ENCODE measurements at regions not wholly inside any gene's neighbourhood (a gene's known extent, or its start where the extent isn't known, plus 50 kb on each side); places are given as distances from the start of the nearest gene placed in this dataset.

DNA sequence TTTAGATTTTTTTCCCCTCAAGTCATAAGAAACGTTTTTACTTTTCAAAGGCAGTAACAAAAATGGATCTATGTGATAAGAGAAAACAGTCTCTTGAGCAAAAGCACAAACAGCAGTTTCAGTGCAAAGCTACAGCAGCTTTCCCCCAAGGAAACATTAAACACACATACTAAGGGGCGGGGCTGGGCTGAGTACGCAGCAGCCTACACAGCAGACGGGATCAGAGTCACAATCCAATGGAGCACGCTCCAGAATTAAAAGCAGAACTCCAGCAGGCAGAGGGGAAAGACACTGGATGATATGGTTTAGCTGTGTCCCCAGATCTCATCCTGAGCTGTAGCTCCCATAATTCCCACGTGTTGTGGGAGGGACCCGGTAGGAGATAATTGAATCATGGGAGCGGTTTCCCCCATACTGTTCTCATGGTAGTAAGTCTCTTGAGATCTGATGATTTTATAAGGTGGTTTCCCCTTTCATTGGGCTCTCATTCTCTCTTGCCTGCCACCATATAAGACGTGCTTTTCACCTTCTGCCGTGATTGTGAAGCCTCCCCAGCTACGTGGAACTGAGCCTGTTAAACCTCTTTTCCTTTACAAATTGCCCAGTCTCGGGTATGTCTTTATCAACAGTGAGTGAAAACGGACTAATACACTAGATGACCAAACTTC lies 116.2 kb upstream of the SLCO3A1 start:
- no peak for DNase-seq (ENCODE audit: low read depth)

DNA sequence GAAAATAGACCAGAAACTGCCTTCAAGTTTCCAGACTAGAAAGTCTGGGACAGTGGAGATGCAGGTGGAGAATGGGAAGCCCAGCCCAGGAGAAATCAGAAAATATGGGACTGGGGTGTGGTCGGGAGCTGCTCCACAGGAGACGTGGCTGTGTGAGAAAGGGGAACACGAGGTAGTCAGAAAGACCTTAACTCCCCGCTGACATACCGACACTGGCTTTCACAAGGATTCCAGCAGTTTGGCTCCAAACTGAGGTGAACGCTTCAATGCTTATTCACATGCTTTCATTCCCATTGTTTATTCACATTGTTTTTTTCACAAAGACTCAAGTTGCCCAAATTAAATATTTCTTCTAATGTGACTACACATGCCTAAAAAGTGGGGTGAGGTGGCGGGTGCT lies 111.5 kb upstream of the SLCO3A1 start:
- DNase-seq (ENCODE audit: low read depth) = no peak

DNA sequence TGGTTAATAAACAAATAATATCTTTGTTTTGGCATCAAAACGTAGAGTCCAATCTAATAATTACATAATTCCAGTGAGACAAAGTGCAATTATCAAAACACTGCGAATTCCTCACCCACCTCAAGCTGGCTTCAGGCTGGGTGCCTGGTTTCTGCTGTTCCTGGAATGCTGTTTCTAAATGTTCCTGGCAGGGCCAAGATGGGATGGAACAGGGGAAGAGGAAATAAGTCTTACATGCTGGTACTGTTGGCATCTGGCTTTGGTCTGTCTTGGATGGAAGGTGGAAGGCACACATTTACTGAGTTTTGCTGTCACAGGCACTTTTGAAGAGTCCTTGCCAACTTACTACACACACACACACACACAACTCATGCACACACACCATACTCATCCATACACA lies 101.9 kb upstream of the SLCO3A1 start:
- DNase-seq (ENCODE audit: low read depth) = no peak

DNA sequence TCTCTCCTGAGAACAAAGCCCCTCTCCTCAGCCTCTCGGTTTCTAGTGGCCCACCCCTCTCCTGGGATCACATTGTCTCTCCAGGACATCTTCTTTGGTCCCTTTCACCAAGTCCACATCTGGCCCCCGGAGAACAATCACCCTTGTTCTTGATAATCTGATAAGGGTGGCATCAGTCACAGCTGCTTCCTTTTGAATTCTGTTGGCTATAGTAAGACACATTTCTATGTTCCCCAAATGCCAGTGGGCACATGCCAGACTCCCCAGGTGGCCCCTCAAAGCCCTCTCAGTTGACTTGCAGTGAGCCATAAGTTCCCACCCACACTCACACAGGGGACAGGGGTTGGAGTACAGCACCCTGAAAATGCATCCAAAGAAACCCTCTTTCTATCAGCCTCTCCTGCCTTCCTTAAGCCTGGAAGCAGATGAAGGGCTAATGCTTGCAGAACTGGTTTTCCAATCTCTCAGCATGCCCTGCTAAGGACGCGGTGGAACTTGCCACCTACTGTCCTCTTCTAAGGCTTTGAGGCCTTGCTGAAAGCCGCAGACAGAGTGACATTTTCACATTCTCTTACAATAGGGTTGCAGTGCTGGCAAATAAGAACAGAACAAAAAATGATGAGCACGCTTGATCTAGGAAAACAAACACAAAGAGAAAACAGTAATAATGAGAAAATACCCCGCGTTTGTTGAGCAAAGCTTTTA lies 101.3 kb upstream of the SLCO3A1 start:
- DNase-seq (ENCODE audit: low read depth) = no peak

DNA sequence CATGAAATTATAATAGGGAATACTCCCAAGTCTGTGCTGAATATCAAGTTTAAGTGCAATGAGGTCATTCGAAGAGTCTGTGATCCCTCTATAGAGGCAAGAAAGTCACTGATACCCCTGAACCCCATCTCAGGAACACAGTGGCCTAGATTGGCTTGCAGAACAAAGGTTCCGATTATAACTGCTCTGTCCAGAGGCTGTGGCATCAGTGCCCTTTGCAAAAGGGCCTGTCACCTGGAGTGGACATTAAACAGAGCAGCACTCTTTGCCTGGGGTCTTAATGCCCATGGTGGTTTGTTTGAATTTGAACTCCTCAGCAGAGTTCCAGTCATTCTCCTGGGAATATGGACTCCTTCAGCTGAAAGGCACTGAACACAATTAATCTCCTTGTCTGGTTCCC lies 93.9 kb upstream of the SLCO3A1 start:
- DNase-seq (ENCODE audit: low read depth) = no peak

DNA sequence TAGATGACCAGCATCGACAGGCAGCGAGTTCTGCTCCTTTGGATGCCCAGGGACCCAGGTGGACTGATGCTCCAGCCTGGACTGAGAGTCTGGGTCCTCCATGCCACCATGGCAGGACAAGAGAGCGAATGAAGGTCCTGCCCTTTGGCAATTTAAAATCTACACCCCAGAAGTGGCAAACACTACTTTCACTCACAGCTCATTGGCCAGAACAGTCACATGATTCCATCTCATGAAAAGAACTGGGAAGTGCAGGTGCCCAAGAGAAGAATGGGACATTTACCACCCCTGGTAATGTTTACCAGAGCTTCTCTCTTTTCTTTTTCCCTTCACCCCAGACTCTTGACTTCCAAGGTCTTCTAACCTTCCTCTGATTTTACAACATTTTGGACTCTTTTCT lies 87.8 kb upstream of the SLCO3A1 start:
- DNase-seq (ENCODE audit: low read depth) = no peak

DNA sequence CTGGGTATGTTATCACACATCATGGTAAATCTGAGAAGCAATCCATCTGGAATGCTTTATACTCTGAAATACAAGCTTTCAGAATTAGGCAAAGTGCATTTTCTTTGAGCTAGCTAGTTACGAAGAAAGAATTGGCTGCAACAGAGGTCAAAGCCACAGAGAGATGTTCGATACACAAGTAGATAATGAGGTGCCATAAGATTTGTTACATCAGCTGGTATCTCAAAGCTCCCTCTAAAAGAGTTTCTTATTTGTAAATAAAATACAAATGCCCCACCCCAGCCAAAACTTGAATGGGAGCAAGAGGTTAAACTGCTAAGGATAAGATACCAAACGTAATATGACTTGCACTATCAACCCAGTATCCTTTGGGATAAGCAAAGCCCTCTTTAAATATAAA lies 84.0 kb upstream of the SLCO3A1 start:
- no peak for DNase-seq (ENCODE audit: low read depth)

DNA sequence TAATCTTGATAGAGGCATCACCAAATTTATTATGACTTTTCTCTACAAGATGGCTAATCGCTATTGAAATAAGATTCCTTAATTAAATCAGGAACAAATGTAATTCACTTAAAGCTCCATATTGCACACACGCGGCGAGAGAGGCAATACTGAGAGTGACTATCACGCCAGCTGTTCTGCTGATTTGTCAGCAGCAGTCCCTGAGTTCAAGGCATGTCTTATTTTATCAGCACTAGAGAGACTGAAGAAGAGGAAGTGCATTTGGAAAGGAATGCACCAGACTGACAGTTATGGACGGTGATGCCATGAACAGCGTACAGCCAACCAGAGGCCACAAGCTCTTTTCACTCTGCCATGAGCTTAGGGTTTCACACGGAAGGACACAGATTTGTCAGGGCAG lies 83.6 kb upstream of the SLCO3A1 start:
- DNase-seq (ENCODE audit: low read depth) = no peak

DNA sequence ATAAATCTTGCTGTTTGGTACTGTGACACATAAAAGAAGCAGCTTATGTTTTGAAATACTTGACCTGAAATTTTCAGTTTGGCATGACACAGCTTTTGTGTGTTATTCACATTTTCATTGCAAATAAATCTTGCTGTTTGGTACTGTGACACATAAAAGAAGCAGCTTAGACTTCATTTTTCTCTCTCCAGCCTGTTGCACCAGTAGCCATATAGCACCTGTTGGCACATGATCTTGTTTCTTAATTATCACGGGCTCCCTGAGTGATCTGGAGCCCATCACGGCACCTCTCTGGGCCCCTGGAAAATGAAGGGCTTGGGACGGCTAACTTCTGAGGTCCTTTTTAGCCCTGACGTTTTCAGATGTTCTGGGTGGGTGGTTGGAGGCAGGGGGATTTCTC lies 77.4 kb upstream of the SLCO3A1 start:
- no peak for DNase-seq (ENCODE audit: low read depth)

DNA sequence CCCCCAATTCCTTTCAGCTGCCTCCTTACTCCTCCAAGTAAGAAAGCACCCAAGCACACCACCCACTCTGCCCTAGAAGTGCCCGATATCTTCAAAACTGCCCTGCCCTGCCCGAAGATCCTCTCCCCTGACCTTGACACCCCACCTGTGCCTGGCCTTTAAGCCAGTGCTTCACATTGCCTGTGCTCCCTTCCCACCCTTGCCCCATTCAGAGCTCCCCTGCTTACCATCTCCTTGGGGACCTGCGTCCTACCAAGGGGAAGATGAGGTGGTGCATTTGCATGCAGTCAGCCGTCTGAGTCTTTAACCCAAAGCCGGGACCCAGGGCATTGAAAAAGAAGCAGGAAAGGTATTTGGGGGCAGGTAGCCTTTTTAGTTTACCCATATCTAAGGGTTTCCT lies 73.5 kb upstream of the SLCO3A1 start:
- no peak for DNase-seq (ENCODE audit: low read depth)

DNA sequence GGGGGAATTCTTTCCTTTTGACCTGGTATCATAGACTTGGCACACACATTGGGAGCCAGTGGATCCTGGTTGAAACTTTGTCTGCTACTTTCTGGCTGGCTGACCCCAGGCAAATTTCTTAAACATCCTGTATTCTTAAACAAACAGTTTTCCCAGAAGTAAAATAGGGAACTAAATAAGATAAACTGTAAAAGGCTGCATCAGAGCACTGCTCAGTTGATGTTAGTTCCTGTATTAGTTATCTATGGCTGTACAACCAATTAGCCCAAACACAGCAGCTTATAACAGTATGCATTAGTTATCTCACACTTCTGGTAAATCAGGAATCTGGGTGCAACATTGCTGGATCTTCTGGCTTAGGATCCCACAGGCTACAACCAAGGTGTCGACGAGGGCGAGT lies 73.1 kb upstream of the SLCO3A1 start:
- no peak for DNase-seq (ENCODE audit: low read depth)

DNA sequence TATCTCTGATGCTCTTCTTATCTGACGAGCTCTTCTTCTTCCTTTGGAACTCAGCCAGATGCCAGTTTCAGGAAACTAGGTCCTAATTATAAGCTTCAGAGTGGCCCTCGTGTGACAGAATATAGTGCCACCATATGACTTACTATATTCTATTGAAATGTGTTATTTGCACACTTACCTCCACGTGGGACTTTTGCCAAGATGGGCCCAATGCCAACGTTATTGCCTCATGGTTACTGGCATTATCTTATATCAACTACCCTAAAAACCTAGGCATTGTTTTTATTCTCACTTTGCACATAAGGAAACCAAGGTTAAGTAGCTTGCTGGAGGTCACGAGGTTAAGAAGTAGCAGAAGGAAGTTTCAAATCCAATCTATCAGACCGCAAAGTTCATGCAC lies 71.3 kb upstream of the SLCO3A1 start:
- no peak for DNase-seq (ENCODE audit: low read depth)

DNA sequence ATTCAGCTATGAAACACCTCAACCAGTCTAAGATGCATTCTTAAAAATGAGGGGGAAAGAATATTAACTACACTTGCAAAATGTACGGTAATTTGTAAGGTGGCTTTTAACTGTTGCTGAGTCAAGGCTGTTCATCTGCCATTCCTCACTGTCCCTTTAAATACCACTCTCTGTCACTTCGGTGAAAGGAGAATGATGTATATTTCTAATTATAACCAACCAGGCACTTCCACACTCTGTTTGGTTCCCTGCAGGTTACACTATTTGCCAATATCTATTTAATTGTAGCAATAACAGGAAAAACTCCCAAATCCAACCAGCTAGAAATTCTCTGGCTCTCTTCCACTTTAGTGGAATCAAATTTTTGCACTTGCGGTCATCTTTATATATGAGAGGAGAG lies 70.5 kb upstream of the SLCO3A1 start:
- DNase-seq (ENCODE audit: low read depth) = no peak

DNA sequence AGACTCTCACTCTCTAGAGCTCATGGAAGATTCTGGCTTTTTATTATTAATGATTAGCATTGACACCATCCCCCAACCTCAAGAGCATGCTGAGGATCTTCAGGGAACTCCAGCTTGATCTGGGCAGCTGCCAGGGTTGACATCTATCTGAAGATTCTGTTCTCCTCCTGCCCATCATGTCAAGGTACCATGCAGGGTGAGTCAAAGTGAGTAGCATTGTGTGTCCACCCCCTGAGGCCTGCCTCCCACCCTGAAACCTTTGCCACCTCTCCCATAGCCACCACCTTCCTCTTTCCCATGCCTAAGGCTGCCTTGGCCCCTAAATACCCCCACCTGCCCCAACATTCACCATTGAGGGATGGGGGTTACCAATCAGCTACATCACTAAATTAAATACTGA lies 70.1 kb upstream of the SLCO3A1 start:
- DNase-seq (ENCODE audit: low read depth) = no peak

DNA sequence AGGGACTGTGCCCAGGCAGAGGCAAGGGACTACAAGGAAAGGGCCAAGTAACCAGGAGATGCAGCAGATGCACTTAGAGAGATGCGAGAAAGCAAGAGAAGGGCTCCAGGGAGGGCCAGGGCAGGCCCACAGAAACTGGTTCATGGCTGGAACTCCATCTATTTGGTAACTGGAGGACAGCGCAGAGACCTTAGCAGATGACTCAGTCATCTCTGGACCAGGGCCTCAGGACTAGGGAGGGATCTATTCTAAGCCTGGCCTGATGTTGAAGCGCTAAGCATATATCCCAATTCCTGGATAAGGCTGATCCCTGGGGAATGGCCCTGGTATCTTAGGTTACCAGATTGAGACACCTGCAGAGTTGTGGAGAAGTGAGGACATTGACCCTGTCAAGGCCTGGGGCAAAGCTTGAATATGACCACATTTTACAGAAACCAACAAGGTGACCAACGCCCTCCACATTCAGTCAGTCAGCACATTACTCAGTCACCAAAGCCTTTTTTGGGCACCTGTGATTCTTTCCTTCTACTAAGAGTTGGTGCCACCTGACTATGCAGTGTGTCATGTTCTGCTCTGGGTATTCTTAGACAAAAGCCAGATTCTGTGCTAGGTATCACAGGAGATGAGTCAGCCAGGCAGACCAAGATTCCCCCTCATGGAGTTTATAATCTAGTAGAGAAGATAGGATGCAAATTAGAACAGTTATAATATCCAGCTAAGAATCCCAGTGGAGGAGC lies 68.4 kb upstream of the SLCO3A1 start:
- no peak for DNase-seq (ENCODE audit: low read depth)

DNA sequence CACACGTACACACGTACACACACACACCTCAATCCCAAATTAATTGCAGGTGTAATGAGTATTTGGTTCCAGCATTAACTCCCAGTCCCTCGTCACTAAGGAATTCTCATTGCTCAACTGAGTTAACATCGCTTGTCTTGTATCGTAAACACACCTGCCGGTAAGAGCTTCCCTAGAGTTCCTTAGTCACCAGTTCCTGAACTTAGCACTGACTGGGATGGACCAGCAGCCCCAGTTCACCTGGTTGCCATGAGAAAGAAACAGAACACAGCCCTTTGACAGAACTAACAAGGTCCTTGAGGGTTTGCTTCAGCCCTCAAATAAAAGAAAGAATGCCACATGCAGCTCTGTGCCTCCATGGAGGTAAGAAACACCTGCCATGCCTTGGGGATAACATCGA lies 66.3 kb upstream of the SLCO3A1 start:
- no peak for DNase-seq (ENCODE audit: low read depth)

DNA sequence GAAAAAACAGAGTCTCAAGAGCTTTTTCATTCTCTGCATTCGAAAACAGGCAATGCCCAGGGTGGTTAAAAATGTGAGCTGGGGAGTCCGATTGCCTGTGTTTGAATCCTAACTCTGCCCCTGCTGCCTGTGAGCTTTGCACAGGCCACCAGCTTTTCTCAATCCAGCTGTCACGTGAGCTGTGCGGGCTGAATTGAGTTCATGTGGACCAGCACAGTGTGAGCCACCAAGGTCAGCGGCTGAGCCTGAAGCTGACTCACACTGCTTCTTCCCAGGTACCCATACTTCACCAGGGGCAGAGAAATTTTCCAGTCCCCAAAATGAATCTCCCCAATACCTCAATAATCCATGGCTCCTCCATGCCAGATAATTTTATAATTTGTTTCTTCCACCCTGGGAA lies 64.4 kb upstream of the SLCO3A1 start:
- DNase-seq (ENCODE audit: low read depth) = no peak

DNA sequence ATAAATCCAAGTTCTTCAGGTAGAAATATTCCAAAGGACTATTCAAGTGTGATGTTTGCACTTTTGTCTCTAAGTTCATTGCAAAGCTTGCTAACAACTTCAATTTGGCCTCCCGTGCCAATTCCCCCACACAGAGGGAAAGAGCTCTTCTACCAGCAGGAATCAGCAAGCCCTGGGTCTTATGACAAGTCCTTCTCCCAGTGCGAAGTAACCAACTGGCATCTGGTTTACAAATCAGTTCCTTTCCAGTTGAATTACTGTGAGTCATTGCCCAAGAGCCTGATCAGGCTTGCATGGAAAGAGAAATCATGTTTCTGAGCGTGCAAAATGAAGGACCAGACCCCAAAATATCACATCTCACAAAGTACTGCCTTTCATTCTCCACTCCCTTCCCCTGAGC lies 62.7 kb upstream of the SLCO3A1 start:
- no peak for DNase-seq (ENCODE audit: low read depth)

DNA sequence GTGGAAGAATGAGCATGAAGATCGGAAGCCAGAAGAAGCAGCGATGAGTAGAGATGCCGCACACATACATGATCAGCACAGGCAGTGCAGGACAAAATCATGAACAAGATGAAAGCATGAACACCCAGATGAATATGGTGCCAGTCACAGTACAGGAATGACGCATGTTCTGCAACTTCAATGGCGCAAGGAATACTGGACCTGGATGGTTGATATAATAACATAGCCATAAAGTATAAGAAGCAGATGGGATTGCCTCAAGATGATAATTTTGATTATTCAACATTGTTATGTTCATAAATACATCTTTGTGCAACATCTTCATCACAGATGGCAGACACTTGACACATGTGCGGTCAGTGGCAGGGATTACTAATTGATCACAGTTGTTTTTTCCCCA lies 59.7 kb upstream of the SLCO3A1 start:
- DNase-seq (ENCODE audit: low read depth) = no peak

DNA sequence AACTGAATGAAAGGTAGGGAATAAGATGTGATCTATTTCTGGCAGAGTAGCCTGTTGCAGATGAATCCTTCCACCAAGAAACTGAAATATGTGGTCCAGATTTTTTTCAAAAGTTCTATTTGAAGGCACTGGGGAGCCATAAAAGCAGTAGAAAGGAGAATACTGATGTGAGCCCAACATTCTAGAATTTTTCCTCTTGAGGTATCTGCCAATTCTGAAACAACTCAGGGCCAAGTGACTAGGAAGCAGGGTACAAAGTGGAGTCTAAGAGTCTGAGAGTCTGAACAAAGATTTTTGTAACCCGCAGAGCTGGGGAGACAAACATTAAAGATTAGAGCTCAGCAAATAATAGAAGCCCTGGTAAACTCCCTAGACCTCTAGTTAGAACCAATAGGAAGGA lies 58.3 kb upstream of the SLCO3A1 start:
- DNase-seq (ENCODE audit: low read depth) = no peak

DNA sequence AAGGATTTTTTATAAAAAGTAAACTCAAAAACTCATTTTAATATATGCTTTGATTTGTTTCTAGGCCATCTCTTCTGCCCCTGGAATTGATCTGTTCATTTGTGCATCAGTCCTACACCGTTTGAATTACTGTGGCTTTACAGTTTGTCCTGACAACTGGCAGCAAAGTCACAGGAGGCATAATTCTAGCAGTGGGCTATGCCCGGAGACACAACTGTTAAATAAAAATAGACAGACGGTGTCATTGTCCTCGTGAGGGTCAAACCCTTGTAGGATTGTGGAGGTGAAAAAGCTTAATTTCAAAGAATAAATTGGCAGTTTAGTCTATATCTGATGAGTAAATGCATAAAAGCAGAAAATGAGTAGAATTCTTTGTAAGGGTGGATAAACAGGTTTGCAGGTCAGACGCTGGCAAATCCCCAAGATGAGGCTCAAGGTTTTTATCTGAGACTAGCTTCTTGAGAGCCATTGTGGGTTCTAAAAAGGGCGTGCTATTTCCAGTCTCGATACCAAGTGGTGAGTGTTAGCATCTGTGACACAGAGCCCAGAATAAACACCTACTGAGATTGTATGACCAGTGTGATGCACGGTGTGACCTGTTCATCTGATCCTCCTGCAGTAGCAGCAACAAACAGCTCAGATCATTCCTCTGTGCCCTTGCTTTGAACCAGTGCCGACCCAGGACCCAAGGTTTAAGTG lies 51.5 kb upstream of the SLCO3A1 start:
- DNase-seq (ENCODE audit: low read depth) = no peak

DNA sequence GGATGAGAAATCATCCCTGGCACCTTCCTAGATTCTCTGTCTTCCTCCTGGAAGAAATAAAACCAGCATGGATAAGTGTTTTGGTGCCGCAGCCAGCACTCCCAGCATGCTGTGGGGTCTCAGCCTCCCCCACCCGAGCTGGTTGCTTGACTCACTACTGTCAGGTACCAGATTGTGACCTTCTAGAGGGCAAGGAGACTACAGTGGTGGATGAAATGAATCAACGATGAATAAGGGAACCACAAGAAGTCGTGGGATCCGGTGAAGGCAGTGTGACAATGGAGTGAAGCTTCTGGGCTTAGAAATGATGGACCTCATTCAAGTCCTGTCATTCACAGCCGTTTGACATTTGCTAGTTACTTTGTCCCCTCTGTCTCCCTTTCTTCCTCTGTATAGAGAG lies 50.2 kb upstream of the SLCO3A1 start:
- DNase-seq (ENCODE audit: low read depth) = no peak

Data from fibroblast of gingiva (primary cell).